Pons (tissue), 1 donor: ENCODE measurements at regions not wholly inside any gene's neighbourhood (a gene's known extent, or its start where the extent isn't known, plus 50 kb on each side); places are given as distances from the start of the nearest gene placed in this dataset.
A peak's percentile ranks its signal among the peaks of the same experiment; 100 is the strongest.

Source experiments
- DNase-seq: peaks from one replicate; pipeline ENCODE4 v3.0.0-alpha.2; 2016; ENCODE audit warnings: low spot score

DNA sequence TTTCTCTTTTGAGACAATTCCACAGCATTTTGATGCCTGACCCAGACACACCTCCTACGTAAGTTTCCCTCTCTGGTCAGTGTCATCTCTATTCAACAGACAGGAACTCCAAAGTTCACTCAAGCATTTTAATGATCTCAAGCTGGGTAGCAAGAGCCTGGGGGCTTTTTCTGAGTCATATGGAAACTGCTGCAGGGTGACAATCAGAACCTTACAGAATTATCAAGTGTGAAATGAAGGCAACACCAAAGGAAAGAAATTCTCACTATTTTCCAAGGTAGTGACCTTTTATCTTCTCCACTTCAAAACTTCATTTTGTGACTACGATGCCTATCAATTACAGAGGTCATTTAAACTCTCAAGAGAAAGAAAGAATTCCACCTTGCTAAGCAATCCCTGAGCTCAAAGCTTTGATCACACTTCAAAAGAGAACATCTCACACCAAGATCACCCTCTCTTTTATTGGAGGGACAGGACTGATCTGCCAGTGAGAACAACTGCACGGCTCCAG lies 229.0 kb upstream of the ZC3H12C start:
- DNase-seq: no peak

DNA sequence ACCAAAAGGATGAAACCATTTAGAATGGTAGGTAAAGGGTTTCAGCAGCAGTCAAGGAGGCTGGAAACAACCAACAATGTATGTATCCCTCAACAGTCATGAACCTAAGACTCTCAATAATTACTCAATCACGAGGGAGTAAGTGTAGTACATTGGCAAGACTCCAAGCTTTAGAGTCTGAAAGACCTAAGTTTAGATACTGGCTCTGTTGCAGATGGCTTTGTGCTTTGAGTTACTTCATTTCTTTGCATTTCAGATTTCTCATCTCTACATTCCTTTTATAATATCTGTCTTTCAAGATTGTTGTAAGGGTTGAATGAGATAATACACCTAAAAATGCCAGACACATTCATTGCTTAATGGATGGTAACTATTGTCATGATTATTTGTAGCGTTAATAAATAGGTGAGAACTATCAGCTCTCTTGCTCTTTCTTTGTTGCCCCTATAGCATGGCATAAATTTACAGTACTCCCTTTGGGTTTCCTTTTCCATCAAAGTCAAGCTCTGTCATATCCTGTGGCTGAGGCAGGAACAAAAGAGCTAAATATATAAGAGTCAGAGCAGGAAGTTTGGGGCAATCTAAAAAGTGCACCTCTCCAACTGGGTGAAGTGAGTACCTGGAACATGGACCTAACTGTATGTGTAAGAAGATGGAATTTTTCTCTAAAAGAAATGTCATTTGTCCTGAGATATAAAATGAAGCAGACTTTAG lies 228.2 kb upstream of the ZC3H12C start:
- DNase-seq: no peak

GRCh38 chr11:109865548-109866186 lies 227.5 kb upstream of the ZC3H12C start:
- peak; percentile 35 for DNase-seq

DNA sequence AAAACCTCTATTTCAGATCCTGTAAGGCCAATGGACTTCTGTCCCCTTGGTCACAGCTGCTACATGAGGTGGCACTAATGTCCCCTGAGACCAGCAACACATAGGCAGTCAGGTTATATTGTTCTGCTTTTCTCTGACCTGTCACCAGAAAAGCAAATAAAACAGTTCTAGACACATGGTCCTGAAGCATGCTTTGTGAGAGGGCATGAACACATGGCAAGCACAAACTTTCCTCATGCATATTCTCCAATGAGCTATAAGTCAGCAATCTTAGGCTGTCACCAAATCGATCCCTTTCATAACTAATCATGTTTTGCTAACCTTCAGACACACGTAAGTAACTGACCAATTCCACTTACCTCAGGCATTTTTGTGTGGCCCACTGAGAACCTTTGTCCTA lies 225.4 kb upstream of the ZC3H12C start:
- DNase-seq: no peak

GRCh38 chr11:109869536-109869935 lies 223.7 kb upstream of the ZC3H12C start:
- no peak for DNase-seq

GRCh38 chr11:109870297-109870696 lies 222.9 kb upstream of the ZC3H12C start:
- DNase-seq: no peak

DNA sequence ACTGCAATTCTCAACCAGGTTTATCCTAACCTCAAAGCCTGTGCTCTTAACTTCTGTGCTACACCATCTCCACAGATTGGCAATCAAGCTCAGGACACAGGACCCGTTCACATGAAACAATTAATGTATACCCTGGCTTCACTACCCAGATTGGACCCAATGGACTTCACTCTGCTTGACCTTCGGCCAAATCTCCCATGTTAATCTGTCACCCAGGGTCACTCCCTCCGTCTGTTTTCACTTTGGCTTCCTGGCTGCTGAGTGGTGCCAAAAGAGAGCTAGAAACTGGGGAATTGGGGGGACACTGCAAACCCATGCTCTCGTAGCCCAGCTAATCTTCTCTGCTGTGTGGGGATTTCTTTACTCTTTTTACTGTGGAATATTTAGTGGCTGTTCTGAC lies 216.1 kb upstream of the ZC3H12C start:
- DNase-seq: no peak

GRCh38 chr11:109884501-109884900 lies 208.7 kb upstream of the ZC3H12C start:
- DNase-seq: no peak

- DNase-seq: no peak
Observed at GRCh38 chr11:109885006-109885405, 208.2 kb upstream of the ZC3H12C start.

GRCh38 chr11:109892321-109892794 lies 200.8 kb upstream of the ZC3H12C start:
- DNase-seq: no peak

DNA sequence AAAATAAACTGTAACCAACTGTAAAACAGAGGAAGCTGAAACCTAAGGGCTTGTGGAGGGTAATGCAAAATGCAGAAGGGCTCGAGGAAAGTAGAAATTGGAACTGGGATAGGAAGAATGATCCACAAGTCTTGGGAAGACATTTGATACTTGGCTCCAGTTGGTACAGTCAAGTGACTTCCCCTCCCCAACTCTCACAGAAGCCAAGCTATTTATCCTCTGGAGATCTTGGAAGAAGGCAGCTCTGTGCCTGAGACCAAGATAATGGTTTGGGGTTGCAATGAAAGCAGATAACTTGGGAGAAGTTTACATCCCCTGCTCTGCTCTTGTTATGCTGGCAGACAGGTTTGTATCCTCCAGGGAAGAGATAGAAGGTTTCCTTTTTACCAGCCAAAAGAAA lies 198.9 kb upstream of the ZC3H12C start:
- no peak for DNase-seq

DNA sequence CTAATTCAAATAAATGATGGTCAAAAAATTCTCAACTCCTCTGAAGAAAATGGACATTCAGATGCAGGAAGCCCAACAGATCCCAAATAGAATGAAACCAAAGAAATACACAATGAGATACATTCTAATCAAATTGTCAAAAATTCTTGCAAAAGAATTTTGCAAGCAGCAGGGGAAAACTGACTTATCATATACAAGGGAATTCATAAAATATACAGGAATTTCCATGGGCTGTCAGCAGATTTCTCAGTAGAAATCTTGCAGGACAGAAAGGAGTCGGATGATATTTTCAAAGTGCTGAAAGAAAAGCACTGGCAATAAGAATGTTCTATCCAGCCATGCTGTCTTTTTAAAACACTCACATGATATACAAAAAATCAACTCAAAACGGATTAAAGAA lies 194.6 kb upstream of the ZC3H12C start:
- no peak for DNase-seq

DNA sequence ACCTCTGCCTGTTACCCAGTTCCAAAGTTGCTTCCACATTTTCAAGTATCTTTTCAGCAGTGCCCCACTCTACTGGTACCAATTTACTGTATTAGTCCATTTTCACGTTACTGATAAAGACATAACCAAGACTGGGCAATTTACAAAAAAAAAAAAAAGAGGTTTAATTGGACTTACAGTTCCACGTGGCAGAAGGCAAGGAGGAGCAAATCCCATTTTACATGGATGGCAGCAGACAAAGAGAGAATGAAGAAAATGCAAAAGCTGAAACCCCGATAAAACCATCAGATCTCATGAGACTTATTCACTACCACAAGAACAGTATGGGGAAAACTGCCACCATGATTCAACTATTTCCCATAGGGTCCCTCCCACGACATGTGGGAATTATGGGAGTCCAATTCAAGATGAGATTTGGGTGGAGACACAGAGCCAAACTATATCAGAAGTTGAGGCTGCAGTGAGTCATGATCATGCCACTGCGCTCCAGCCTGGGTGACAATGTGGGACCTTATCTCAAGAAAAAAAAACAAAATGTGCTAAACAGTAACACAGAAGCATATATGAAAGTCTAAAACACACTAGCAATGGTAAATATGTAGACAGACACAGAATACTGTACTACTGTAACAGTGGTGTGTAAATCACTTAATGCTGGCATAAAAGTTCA lies 190.3 kb upstream of the ZC3H12C start:
- DNase-seq: no peak

DNA sequence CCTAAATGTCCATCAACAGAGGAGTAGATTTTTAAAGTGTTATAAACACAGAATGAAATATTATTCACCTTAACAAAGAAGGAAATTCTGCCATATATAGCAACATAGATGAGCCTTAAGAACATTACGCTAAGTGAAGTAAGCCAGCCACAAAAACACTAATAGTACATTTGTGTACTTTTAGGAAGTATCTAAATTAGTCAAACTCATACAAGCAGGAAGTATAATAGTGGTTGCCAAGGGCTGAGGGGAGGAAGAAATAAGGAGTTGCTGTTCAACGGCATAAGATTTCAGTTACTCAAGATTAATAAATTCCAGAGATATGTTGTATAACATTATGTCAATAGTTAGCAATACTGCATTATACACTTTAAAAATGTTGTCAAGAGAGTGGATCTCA lies 181.7 kb upstream of the ZC3H12C start:
- no peak for DNase-seq

GRCh38 chr11:109914038-109914437 lies 179.2 kb upstream of the ZC3H12C start:
- DNase-seq: no peak

DNA sequence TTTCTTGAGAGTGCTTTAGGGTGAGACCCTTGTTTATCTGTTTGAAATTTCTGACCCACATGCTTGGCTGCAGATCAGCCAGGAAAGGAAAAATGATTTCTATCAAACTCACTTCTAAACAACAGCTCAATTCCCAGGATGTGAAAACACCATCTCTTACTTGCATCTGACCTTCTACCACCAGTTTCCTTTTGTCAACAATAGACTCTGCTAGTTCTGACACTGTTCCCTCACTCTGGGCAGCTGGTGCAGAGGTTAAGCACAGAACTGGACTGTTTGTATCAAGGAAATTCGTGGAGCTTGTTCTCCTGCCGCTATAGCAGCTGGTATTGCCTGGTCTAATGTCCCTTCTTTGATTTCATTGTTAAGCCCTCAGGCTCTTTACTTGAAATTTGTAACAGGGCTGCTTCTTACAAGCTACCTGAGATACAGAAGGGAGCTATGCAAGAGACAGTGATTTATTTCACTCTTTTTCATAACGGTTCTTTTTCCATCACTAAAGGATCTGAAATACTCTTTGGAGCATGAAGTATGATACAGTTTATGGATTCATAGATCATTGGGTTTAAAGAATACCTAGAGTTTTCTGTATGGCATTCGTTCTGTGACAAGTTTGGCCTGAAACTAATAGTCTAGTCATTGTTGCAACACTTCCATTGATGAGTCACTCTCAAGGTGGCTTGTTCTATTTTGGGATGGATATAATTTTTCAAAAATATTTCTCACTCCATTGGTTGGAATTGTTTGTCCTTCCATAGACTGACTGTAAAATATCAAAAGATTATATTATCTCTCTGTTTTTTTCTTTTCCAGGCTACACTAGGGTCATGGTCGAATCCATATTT lies 178.2 kb upstream of the ZC3H12C start:
- no peak for DNase-seq

DNA sequence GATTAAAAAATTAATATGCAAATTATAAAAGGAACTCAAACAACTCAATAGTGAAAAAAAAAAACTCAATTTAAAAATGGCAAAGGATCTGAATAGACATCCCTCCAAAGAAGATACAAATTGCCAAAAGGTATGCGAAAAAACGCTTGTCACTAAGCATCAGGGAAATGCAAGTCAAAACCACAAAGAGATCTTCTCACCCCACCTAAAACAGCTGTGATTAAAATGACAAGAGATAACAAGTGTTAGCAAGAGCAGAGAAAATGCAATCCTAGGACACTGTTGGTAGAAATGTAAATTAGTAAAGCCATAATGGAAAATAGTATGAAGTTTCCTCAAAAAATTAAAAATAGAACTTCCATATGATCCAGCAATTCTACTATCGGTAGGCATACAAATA lies 166.3 kb upstream of the ZC3H12C start:
- no peak for DNase-seq

GRCh38 chr11:109929308-109929707 lies 163.9 kb upstream of the ZC3H12C start:
- DNase-seq: no peak

GRCh38 chr11:109933126-109933525 lies 160.1 kb upstream of the ZC3H12C start:
- DNase-seq: no peak

- DNase-seq: no peak
Observed at GRCh38 chr11:109934151-109934550, 159.0 kb upstream of the ZC3H12C start.

DNA sequence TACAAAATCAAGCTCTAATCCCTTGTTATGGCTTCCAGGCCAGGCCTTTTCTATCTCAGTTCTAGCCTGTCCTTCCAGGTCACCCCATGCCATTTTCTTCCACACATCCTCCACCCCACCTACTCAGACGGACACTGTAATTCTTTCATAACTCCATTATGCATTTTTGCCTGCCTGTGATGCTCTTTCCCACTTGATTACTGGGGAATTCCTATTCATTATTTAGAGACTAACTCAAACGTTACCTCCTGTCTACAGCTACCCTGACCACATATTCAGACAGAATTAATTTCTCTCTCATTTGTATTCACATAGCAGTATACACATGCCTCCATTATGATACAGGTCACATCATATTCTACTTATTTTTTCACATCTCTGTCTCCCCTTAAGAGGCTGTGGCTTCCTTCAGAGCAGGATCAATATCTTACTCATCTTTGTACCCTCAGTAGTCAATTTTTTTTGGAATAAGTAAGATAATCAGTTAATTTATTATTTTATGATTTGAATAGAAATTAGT lies 156.5 kb upstream of the ZC3H12C start:
- DNase-seq: no peak

GRCh38 chr11:109937968-109938367 lies 155.2 kb upstream of the ZC3H12C start:
- DNase-seq: no peak
